ENCODE measurements at regions not wholly inside any gene's neighbourhood (a gene's known extent, or its start where the extent isn't known, plus 50 kb on each side); places are given as distances from the start of the nearest gene placed in this dataset.

GRCh38 chr20:4617019-4617418 is 69.2 kb upstream of the PRNP start:
- TF ChIP-seq CTCF (IDR thresholded peaks at IDR 0.05; ENCODE audit: extremely low read depth in 1 of 2, insufficient read depth in 1 of 2, low read depth in 1 of 2, low read length in 2 of 2) (no peak), POLR2A (IDR thresholded peaks at IDR 0.05; ENCODE audit: low read depth, low read length) (no peak), POLR2AphosphoS5 (IDR thresholded peaks at IDR 0.05; ENCODE audit: insufficient read depth, low read depth, low read length) (no peak)
- TF ChIP-seq, protein P1, sequence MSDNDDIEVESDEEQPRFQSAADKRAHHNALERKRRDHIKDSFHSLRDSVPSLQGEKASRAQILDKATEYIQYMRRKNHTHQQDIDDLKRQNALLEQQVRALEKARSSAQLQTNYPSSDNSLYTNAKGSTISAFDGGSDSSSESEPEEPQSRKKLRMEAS (IDR thresholded peaks at IDR 0.05; ENCODE audit: insufficient read depth, insufficient read length), result no peak
